Stimulated activated CD8-positive, alpha-beta memory T cell treated with anti-CD3 and anti-CD28 coated beads, Interleukin-15, amount 100 ng/mL, for 4 hours (primary cell): ENCODE measurements at regions not wholly inside any gene's neighbourhood (a gene's known extent, or its start where the extent isn't known, plus 50 kb on each side); places are given as distances from the start of the nearest gene placed in this dataset.
"Not testable (repeated sequence)": the region's sequence is repeated elsewhere in the genome, so short reads cannot be mapped to it uniquely, and the experiment has no call there.

ENCODE experiments used
- DNase-seq, 2 donors: peaks; one replicate each; pipeline ENCODE4 v3.0.0-alpha.2; 2020; ENCODE audit warnings: low read depth in 2 of 2

- DNase-seq = not testable (repeated sequence)
Measured at GRCh38 chr12:131288765-131289695, 335.3 kb downstream of the ADGRD1 start.

DNA sequence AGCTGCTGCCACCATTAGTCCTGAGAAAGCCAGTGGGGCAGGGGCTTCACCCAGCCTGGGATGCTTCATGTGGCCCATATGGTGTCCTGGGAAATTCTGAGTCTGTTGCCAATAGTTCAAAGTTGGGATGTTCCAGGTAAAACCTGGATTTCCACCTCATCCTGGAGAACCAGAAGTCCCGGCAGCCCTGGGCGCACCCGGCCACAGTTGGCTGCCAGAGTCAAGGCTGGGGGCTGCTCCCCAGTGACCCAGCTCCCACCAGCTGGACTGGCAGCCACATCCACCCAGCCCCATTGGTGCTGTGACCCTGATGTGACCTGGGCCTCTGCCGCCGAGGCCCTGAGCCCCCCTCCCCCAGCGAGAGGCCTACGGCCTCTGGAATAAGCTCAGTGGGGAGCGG, 336.1 kb downstream of the ADGRD1 start:
- DNase-seq = not testable (repeated sequence)

- no peak for DNase-seq
Measured at GRCh38 chr12:131290255-131290959, 336.7 kb downstream of the ADGRD1 start.

DNA sequence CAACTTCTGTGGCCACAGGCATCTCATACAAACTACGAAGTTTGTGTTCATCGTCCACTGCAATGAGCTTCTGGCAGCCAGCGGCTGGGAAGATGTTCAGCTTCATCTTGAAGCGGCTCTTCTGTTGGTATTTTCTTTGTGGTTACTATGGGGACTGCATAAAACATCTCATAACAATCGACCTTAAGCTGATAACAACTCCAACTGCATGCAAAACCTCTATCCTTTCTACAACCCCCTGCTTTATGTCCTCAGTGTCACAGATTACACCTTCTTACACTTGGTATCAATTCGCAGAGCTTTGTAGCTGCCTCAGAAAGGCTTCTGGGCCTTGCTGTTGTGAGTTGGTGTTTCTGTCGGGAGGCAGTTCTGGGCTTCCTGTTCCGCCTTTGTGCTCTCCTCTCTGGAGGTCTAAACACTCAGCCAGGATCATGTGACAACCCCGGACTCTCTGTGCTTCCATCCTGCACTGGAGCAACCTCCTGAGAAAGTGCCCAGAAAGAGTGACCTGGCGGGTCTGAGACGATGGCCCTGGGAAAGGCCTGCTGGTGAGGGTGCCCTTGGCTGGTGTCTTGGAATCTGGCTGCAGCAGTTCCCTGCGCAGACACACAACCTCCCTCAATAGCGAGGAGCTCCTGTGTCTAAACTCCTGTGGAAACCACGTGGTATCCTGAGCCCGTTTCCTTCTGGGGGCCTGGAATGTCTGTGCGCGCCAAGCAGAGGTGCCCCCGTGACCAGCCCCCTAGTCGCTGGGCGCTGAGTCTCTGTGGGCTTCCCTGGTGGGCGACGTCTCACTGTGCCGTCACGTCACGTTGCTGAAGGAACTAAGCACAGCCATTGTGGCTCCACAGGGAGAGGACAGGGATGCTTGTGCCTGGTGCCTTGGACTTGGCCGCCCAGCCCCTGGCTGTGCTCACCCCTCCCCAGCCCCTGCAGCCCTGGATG, 339.6 kb downstream of the ADGRD1 start:
- not testable (repeated sequence) for DNase-seq

DNA sequence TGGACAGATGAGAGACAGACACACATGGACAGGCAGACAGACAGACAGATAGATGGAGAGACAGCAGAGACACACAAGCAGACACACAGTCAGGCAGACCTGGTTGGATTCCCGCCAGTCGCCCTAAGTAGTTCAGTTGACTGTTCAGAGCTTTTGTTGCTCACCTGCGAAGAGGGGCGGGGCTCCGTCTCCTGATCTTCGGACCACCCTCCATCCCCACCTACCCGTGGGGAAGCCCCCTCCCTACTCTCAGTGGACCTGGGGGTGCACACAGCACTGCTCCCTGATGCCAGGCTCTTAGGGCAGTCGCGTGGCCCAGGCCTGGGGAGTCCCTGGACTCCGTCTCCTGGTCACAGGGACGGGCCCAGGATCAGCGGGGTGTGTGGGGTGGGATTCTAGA, 341.0 kb downstream of the ADGRD1 start:
- DNase-seq = not testable (repeated sequence)

GRCh38 chr12:131295117-131295516, 341.4 kb downstream of the ADGRD1 start:
- DNase-seq = not testable (repeated sequence)

GRCh38 chr12:131295559-131295958, 341.9 kb downstream of the ADGRD1 start:
- DNase-seq = not testable (repeated sequence)

GRCh38 chr12:131296136-131296535, 342.4 kb downstream of the ADGRD1 start:
- not testable (repeated sequence) for DNase-seq

- not testable (repeated sequence) for DNase-seq
Measured at GRCh38 chr12:131296651-131297050, 342.9 kb downstream of the ADGRD1 start.

DNA sequence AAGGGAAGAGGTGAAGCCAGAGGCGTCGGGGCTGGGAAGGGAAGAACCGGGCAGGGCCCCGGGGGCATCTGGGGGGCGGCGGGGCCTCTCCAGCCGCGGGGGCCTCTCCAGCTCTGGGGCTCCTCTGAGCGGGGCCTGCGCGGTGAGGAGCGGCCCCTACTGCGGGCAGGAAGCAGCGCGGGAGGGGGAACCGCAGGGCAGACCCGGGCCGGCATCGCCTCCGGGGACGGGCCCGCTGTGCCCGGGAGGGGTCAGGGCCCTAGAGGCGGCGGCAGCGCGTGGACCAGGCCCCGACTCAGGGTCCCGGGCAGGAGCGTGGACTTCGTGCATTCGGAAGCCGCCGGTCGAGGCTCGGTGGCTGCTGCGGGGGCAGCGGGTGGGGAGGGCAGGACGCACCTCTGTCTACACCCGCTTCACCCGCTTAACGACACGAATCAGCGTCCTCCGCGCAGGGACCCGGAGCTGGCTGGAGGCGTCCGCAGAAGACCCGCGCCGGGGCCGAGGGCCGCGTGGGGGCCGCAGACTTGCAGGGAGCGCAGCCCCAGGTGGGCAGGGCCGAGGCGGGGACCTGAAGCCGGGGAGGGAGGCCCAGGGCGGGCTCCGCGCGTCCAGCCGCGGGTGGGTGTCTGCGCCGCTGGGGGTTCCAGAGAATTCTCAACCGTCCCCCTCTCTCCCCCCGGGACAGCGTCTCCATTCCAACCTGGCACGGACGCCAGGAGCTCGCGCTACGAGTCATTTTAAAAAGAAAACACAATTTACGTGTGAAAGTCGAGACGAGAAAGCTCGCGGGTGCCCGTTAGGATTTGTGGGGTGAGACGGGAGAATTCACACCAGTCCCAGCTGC, 345.0 kb downstream of the ADGRD1 start:
- DNase-seq = not testable (repeated sequence)

DNA sequence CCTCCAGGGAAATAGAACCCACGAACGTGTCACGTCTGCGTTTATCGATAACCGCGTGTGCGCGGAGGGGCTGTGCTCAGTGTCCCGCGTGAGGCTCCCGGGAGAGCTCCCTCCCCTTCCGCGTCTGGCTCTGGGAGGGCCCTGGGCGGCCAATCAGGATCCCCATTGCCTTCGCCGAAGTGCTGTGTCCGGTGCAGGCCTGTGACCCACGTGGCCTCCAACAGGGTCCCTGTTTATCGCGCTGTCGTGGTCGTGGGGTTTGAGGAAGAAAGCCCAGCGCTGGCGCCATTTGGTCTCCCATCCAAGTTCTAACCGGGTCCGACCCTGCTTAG, 345.6 kb downstream of the ADGRD1 start:
- not testable (repeated sequence) for DNase-seq

DNA sequence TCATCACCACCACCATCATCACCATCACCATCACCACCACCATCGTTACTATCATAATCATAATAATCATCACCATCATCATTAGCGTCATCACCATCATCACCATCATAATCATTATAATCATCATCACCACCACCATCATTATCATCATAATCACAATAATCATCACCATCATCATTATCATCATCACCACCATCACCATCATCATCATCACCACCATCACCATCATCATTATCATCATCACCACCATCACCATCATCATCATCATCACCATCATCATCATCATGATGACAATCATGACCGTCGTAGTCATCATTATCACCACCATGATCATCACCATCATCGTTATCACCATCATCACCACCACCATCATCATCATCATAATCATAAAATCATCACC, 349.9 kb downstream of the ADGRD1 start:
- not testable (repeated sequence) for DNase-seq

- DNase-seq = not testable (repeated sequence)
Measured at GRCh38 chr12:131304642-131305041, 350.9 kb downstream of the ADGRD1 start.

DNA sequence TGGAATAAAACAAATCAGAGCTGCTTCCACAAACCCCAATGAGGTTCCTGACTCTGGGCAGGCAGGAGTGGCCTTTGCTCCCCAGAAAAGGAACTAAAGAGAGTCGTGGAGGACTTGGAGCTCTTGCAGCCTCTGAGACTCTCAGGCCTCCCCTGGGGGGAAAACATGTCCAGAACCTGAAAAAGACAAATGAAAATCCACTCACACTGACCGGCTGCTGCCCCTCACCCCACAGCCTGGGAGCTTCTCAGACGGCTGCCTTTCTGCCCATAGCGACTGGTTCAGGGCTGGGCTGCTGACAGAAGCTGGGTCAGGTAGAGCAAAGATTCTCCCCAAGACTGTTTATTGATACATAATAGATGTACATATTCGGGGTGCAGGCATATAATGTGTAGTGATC, 356.0 kb downstream of the ADGRD1 start:
- DNase-seq = no peak

DNA sequence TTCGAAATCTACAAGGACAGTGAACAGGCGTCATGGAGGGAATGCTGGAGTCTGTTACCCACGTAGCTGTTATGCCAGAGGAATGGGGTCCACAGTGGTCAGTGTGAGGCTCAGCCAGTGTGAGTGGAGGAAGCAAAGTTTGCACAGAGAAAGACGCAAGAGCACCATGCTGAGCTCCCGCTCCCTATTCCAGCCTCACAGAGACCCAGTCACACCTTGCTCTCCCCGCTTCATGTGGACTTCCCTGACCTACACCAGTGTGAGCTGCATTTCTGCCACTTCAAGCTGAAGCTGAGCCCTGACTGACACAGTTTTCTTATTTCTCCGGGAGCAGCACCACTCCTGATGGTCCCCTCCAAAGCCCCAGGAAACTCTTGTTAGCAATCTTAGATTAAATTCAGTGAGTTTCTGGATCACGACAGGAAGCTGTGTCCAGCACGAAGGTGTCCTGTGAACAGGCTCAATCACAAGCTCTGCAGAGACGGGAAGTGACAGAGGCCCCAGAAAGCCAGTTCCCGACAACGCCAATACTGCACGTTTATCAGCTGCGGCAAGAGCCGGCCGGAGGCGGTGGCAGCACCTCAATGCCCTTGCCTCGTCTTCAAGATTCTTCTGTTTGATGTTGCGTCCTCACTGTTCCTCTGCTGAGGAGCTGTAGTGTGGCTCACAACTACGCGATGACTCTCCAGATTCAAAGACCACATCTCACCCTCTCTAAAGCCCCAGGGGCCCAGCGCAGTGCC, 356.7 kb downstream of the ADGRD1 start:
- DNase-seq = not testable (repeated sequence)

DNA sequence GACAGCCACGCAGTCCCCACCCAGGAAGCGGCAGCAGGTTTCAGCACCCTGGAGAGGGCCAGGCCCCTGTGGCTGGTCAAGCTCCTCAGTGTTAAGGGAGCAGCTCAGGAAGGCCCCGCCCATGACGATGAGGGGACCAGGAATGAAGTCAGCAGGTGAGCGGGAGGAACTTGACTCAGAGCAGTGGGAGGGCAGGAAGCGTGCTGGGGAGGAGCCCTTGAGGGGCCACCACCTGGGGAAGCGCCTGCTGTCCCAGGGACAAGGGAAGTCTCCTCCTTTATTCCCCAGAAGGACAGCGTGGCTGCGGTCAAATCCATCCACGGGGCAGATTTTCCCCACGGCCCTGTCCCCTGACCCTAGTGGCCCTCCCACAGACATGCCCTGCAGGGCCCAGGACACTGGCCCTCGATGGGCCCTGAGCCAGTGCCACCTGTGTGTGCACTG, 357.6 kb downstream of the ADGRD1 start:
- not testable (repeated sequence) for DNase-seq

DNA sequence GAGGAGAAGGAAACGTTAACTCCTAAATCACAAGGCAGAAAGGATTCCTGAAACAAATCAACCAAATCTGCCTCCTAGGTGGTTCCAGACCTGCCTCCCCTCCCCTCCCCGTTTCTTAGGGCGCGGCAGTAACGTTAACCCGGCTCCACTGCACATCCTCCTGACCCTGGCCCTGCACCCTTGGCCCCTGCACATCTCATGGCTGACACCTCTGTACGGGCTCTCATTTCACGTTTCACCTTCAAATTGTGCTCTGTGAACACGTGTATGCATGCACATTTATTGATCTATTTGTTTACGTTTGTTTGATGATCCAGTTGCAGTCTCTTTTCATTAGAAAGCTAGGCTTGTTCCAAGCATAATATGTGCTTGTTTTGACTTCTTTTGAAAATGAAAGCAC, 358.1 kb downstream of the ADGRD1 start:
- no peak for DNase-seq

GRCh38 chr12:131312382-131312781, 358.7 kb downstream of the ADGRD1 start:
- DNase-seq = not testable (repeated sequence)

- no peak for DNase-seq
Measured at GRCh38 chr12:131312793-131313545, 359.3 kb downstream of the ADGRD1 start.
